ENCODE measurements at regions not wholly inside any gene's neighbourhood (a gene's known extent, or its start where the extent isn't known, plus 50 kb on each side); places are given as distances from the start of the nearest gene placed in this dataset.

- no peak for TF ChIP-seq CTCF (IDR thresholded peaks at IDR 0.05; ENCODE audit: low read length)
- TF ChIP-seq EZH2 (IDR thresholded peaks at IDR 0.05; ENCODE audit: borderline replicate concordance, low read length) = no peak
Measured at GRCh38 chr2:134103196-134103595, 150.7 kb upstream of the MGAT5 start.
